HCT116 (cell line): ENCODE measurements at regions not wholly inside any gene's neighbourhood (a gene's known extent, or its start where the extent isn't known, plus 50 kb on each side); places are given as distances from the start of the nearest gene placed in this dataset.
"Not testable (repeated sequence)": the region's sequence is repeated elsewhere in the genome, so short reads cannot be mapped to it uniquely, and the experiment has no call there.

Experiments used
- CTCF ChIP-seq, 3 experiments: fragments of 200-600 bp in 1 of 3; sonication (generic) in 1 of 3; IDR thresholded peaks in 2 of 3; conservative IDR thresholded peaks in 1 of 3; 2 replicates each; pipeline ENCODE4 v1.5.1; 2012 to 2017; ENCODE audit warnings: low read depth in 2 of 3, low read length in 2 of 3, antibody characterized with exemption in 1 of 3, borderline replicate concordance in 1 of 3, control low read depth in 1 of 3, mild to moderate bottlenecking in 1 of 3, mixed read lengths in 1 of 3, mixed run types in 1 of 3, moderate library complexity in 1 of 3; ENCODE audit not compliant: insufficient read depth in 1 of 3
- MAX ChIP-seq: IDR thresholded peaks from 2 replicates; pipeline ENCODE4 v1.6.1; 2012

- not testable (repeated sequence) for TF ChIP-seq MAX; CTCF (IDR thresholded peaks at IDR 0.05 in 2 of 3, conservative IDR thresholded peaks at IDR 0.05 in 1 of 3; ENCODE audit: borderline replicate concordance in 1 of 3, insufficient read depth in 1 of 3, low read depth in 2 of 3, low read length in 2 of 3)
These were observed 158.6 kb downstream of the OR4F15 start for GRCh38 chr15:101970605-101971004.
